ENCODE measurements at regions not wholly inside any gene's neighbourhood (a gene's known extent, or its start where the extent isn't known, plus 50 kb on each side); places are given as distances from the start of the nearest gene placed in this dataset.

DNA sequence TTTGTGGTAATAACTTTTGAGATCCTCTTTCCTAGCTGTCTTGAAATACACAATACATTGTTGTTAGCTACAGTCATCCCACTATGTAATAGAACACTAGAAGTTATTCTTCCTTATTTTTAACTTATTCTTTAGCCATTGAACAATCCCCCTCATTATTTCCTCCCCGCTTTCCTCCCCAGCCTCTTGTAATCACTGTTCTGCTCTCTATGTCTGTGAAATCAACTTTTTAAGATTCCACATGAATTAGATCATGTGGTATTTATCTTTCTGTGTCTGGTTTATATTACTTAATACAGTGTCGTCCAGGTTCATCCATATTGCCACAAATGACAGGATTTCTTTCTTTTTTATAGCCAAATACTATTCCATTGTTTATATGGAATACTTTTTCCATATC, 72.9 kb downstream of the SLC10A2 start:
- DNase-seq (no peak), ATAC-seq (ENCODE audit: low read depth) (no peak)
- Mint-ChIP-seq H3K4me3 (no peak overlapping the region), H3K4me1 (no peaks in the 10 kb centered on the region), H3K27me3 (no peaks in the 10 kb centered on the region), H3K27ac (no peak overlapping the region), H3K36me3 (no peaks in the 10 kb centered on the region), H3K9me3 (no peaks in the 10 kb centered on the region)
- POLR2A ChIA-PET, result no interaction called here

DNA sequence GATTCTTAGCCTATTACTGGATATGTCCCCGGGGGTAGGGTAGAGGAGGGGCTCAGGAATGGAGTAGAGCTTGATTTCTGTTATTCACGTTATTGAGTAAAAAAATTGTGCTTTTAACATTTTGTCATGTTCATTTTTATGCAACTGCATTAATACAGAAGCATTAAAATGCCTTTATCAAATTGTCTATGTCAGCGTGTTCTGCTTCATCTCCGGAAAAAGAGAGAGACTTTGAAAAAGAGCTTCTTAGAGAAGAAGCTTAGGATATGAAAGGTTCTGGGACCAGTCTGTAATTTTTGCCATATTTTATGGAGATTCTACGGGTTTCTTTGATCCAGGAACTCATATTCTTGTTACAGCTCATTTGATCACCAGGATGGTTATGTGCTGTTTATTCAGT, 82.0 kb downstream of the SLC10A2 start:
- H3K36me3 Mint-ChIP-seq, result no peaks in the 10 kb centered on the region
- H3K4me3 Mint-ChIP-seq, result no peak overlapping the region
- no peak overlapping the region for H3K27ac Mint-ChIP-seq
- H3K9me3 Mint-ChIP-seq, result peaks cover 9% of the 10 kb centered on the region
- ATAC-seq (ENCODE audit: low read depth) (no peak), DNase-seq (no peak)
- no peaks in the 10 kb centered on the region for H3K4me1 Mint-ChIP-seq
- peaks cover 2% of the 10 kb centered on the region for H3K27me3 Mint-ChIP-seq
- POLR2A ChIA-PET, result no interaction called here

DNA sequence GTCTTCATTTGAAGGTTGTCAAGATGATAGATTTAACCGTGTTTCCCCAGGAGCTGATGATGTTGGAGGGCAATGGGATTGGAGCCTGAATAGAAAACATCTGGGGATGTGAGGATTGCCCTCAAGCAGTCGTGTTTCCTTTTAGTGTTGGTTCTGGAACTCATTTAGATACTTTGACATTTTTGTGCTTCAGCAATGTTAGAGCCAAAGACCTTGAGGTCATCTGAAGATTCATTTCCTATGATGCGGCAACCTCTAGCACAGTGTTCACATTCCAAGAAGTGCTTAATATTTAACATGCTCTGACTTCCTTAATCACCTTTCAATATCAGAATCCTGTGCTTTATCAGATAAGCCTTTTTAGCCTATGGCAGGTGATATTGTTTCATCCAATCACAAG, 82.7 kb downstream of the SLC10A2 start:
- Mint-ChIP-seq H3K36me3 (no peaks in the 10 kb centered on the region), H3K27me3 (peaks cover 2% of the 10 kb centered on the region), H3K27ac (no peak overlapping the region), H3K4me1 (no peaks in the 10 kb centered on the region), H3K4me3 (no peak overlapping the region), H3K9me3 (peaks cover 9% of the 10 kb centered on the region)
- POLR2A ChIA-PET, result no interaction called here
- DNase-seq, result no peak
- ATAC-seq (ENCODE audit: low read depth), result no peak

DNA sequence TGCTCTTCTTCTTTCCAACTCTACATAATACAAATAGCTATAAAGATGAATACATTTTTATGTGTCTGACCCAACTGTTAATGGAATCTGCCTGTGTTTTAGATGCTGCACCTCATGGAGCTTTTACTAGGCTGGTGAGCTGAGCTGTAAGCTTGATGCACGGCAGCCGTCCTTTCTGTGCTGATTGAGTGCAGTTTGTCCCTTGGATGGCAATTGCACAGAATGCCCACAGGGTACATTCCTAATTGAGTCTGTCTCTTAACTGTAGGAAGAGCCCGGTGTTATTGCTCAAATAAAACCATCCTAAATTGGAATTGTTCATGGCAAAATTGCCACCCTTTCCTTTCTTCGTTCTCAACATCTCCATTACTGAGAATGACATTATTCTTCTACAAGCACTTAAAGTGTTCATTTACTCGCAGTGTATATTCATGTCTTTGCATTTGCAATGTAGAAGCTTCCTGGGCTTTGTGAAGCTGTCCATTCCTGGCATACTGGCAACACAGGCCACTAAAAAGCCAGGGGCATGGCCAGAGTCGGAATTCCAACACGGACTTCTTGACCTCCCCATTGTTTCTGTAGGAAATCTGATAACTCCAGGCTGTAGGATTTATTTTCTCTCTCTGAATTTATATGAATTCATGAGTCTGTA, 85.8 kb downstream of the SLC10A2 start:
- Mint-ChIP-seq H3K27ac (no peak overlapping the region), H3K4me3 (no peak overlapping the region), H3K9me3 (no peaks in the 10 kb centered on the region), H3K4me1 (no peaks in the 10 kb centered on the region), H3K36me3 (no peaks in the 10 kb centered on the region), H3K27me3 (peaks cover 2% of the 10 kb centered on the region)
- ATAC-seq (ENCODE audit: low read depth) (no peak), DNase-seq (no peak)
- POLR2A ChIA-PET, result no interaction called here

DNA sequence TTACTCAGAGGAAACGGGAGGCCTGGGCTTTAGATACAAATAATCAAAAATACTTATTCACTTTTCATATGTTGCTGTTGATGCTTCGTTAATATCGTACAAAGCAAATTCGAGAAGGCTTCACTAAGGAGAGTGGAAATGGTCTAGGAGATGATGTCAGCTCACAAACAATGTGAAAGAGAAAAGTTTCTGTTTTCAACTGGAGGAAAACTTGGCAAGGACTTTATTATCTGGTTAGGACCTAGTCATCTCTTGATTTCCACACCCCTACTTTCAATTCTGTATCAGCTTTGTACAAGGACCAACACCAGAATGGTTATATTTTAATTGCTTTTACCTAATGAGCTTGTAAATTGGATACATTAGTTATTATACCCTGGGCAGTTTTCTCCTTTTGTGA, 88.0 kb downstream of the SLC10A2 start:
- H3K27ac Mint-ChIP-seq, result no peak overlapping the region
- H3K9me3 Mint-ChIP-seq, result no peaks in the 10 kb centered on the region
- H3K27me3 Mint-ChIP-seq, result peaks cover 3% of the 10 kb centered on the region
- POLR2A ChIA-PET, result interaction anchor here (0.7 kb wide), 1 partner anchor 146 kb away, joined by 4 read pairs; no protein-coding TSS in a partner anchor
- H3K4me1 Mint-ChIP-seq, result no peaks in the 10 kb centered on the region
- H3K4me3 Mint-ChIP-seq, result no peak overlapping the region
- no peaks in the 10 kb centered on the region for H3K36me3 Mint-ChIP-seq
- no peak for ATAC-seq (ENCODE audit: low read depth)
- DNase-seq, result no peak

DNA sequence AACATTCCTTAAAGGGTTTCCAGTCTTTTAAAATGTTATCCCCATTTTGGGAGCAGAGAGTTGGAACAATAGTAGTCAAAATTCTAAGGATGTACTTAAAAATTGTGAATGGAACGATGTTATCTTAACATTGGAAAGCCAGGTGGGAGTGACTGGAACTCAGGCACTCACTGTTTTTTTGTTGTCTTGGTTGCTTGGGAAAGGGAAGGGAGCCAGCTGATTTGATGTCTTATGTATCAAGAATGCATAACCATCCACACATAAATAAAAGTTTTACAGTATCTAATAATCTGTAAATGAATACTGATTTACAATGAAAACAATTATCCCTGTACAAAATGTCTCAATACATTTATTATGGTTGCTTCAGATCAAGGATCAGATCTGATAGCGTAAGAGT, 88.7 kb downstream of the SLC10A2 start:
- H3K4me3 Mint-ChIP-seq, result no peak overlapping the region
- POLR2A ChIA-PET, result no interaction called here
- no peaks in the 10 kb centered on the region for H3K4me1 Mint-ChIP-seq
- H3K36me3 Mint-ChIP-seq, result no peaks in the 10 kb centered on the region
- H3K27ac Mint-ChIP-seq, result no peak overlapping the region
- ATAC-seq (ENCODE audit: low read depth) (no peak), DNase-seq (no peak)
- H3K27me3 Mint-ChIP-seq, result peaks cover 2% of the 10 kb centered on the region
- H3K9me3 Mint-ChIP-seq, result no peaks in the 10 kb centered on the region

DNA sequence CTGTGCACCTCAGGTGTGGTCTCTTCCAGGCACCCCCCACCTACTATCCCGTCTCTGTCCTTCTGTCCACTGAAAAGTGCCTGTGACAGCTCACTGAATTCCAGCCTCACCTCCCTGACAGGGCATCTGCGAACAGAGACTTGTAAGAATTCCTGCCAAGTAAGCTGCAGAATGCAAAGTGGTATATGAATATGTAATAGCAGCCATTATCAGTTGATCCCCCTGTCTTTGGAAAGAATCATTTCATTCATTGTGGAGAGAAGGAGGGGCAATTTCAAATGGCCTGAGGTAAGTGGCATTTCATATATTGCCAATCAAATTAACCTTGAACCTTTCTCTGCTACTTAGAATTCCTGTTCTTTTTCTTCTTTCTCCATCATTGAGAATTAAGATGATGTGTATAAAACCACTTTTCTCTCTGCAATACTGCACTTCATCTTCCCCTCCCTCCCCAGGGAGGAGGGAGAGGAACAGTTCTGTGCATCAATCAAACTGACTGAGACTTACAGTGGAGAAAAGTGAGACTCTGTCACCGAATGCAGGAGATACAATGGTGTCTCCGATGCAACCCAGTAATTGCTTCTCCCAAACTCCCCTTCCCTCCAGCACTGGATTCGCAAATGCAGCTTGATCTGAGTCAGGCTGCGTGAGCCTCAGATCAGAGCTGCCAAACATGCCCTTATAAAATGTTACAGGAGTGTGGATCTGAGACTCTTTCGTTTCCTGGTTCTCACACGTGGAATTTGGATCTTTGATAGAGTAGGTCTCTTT, 91.7 kb downstream of the SLC10A2 start:
- Mint-ChIP-seq H3K4me1 (no peaks in the 10 kb centered on the region), H3K4me3 (no peak overlapping the region), H3K27me3 (peaks cover 2% of the 10 kb centered on the region), H3K36me3 (no peaks in the 10 kb centered on the region), H3K27ac (no peak overlapping the region), H3K9me3 (no peaks in the 10 kb centered on the region)
- DNase-seq (no peak), ATAC-seq (ENCODE audit: low read depth) (no peak)
- POLR2A ChIA-PET, result no interaction called here

DNA sequence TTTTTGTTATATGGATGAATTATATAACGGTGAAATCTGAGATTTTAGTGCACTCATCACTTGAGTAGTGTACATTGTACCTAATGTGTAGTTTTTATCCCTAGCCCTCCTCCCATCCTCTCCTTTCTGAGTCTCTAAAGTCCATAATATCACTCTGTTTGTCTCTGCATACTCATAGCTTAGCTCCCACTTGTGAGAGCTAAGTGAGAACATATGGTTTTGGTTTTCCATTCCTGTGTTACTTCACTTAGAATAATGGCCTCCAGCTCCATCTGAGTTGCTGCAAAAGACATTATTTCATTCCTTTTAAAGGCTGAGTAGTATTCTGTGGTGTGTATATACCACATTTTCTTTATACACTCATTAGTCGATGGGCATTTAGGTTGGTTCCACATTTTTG, 94.0 kb downstream of the SLC10A2 start:
- DNase-seq, result no peak
- Mint-ChIP-seq H3K36me3 (no peaks in the 10 kb centered on the region), H3K27ac (no peak overlapping the region), H3K27me3 (peaks cover 2% of the 10 kb centered on the region), H3K4me1 (no peaks in the 10 kb centered on the region), H3K4me3 (no peak overlapping the region), H3K9me3 (no peaks in the 10 kb centered on the region)
- POLR2A ChIA-PET, result no interaction called here
- no peak for ATAC-seq (ENCODE audit: low read depth)

DNA sequence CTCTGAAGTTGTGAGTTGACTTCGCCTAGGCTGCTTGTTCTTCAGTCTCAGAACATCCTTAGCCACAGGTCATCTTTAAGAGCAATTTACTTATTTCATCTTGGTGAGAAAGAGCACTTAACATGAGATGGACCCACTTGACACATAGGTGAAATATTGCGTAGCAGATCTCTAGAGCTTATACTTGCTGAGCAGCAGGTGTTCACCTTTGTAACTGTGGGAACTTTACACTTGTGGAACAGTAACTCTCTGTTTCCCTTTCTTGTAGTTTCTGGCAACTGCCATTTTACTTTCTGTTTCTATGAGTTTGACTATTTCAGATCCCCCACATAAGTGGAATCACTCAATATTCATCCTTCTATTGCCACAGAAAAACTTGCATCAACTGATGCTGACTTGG, 95.7 kb downstream of the SLC10A2 start:
- Mint-ChIP-seq H3K27me3 (peaks cover 2% of the 10 kb centered on the region), H3K36me3 (no peaks in the 10 kb centered on the region), H3K27ac (no peak overlapping the region), H3K9me3 (no peaks in the 10 kb centered on the region), H3K4me3 (no peak overlapping the region), H3K4me1 (no peaks in the 10 kb centered on the region)
- POLR2A ChIA-PET, result no interaction called here
- DNase-seq (no peak), ATAC-seq (ENCODE audit: low read depth) (no peak)

DNA sequence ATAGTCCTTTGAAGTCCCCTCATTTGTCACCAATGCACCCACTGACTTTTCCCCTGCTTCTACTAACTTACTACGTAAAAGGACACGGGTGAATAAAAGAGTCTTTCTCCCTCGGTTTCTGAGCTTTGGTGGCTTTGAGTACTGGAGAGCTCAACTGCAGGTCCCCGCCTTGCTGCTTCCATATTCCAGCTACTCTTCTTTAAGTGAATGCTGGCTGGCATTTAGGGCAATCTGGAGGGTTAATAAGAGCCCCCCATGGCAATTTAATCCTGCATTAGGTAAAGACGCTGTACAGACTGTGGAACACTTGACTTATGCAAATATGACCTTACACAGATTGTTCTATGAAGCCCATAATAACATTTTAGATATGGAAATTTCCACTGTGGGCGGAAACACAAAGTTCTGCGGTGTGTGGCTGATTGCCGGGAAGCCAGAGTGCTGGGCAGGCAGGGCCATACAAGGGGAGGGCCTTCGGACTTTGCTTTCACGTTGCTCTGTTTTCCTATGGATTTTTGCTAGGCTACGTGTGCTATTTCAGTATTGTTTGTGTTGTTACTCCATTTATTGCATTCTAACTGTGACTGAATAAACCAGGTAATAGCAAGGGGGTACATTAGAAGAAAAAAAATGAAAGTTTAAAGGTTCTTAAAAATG, 97.5 kb downstream of the SLC10A2 start:
- Mint-ChIP-seq H3K4me1 (no peaks in the 10 kb centered on the region), H3K9me3 (no peaks in the 10 kb centered on the region), H3K27me3 (peaks cover 2% of the 10 kb centered on the region), H3K36me3 (no peaks in the 10 kb centered on the region), H3K4me3 (no peak overlapping the region), H3K27ac (no peak overlapping the region)
- POLR2A ChIA-PET, result no interaction called here
- ATAC-seq (ENCODE audit: low read depth) (no peak), DNase-seq (no peak)

DNA sequence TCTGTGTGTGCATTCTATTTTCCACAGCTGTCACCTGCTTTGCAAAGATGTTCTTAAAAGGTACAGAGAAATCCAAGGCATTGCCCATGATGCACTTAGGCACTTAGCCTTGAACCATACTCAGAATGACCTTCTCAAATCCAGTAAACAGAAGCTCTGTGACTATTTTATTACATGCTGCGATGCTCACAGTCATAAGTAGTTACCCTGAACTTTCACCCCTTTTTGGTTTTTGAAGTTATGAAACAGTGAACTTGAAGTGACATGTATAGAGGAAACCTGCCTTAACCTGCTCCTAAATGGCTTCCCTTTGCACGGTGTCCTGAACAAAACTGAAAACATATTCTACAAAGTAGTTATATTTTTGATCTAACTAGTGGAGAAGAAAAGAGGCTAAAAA, 100.4 kb downstream of the SLC10A2 start:
- H3K4me1 Mint-ChIP-seq, result no peaks in the 10 kb centered on the region
- no peaks in the 10 kb centered on the region for H3K27me3 Mint-ChIP-seq
- POLR2A ChIA-PET, result no interaction called here
- DNase-seq, result no peak
- no peaks in the 10 kb centered on the region for H3K9me3 Mint-ChIP-seq
- no peak for ATAC-seq (ENCODE audit: low read depth)
- H3K4me3 Mint-ChIP-seq, result no peak overlapping the region
- H3K27ac Mint-ChIP-seq, result no peak overlapping the region
- no peaks in the 10 kb centered on the region for H3K36me3 Mint-ChIP-seq

DNA sequence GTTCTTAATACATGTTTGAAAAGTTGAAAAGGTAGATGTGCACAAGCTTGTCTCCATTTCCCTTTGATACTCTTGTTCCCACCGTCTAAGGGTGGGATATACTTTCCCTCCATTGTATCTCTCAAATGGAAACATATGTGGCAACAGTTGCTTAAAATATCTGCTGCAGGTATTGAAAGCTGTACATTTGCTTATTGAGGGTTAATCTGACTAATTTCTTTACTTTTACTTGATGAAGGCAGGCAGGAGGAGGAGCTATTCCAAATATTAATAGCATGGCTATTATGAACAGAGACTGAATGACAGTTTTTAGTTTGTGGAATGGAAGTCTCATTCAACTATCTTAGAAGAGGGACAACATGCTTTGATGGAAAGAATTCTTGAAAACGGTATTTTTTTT, 103.8 kb downstream of the SLC10A2 start:
- Mint-ChIP-seq H3K27me3 (no peaks in the 10 kb centered on the region), H3K36me3 (no peaks in the 10 kb centered on the region), H3K4me1 (no peaks in the 10 kb centered on the region), H3K9me3 (no peaks in the 10 kb centered on the region), H3K27ac (no peak overlapping the region), H3K4me3 (no peak overlapping the region)
- POLR2A ChIA-PET, result no interaction called here
- no peak for ATAC-seq (ENCODE audit: low read depth)
- no peak for DNase-seq

DNA sequence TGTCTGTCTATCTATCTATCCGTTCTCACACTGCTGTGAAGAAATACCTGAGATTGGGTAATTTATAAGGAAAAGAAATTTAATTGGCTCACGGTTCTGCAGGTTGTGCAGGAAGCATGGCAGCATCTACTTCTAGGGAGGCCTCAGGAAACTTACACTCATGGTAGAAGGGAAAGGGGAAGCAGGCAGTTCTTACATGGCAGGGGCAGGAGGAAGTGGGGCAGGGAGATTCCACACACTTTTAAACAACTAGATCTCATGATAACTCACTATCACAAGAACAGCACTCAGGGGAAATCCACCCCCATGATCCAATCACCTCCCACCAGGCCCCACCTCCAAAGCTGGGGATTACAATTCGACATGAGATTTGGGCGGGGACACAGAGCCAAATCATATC, 105.3 kb downstream of the SLC10A2 start:
- POLR2A ChIA-PET, result no interaction called here

DNA sequence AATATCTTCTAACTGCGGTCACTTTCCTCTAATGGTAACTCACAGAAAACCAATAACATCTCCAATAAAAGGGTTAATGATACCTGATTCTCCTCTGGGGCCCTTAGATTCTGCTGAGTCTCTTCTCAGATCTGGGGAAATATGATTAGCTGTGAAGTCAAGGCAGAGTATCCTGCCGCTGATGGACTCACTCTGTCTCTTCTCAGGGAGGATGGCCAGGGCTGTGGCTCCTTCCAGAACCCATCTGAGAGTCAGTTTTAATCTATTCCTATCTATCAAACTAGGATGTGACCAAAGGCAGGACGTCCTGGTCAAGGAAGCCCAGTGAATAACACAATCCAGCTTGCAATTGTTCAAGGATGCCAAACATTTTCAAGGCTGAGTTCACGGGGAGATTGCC, 109.8 kb downstream of the SLC10A2 start:
- H3K36me3 Mint-ChIP-seq, result no peaks in the 10 kb centered on the region
- ATAC-seq (ENCODE audit: low read depth) (no peak), DNase-seq (no peak)
- POLR2A ChIA-PET, result no interaction called here
- H3K4me1 Mint-ChIP-seq, result no peaks in the 10 kb centered on the region
- H3K27me3 Mint-ChIP-seq, result peaks cover 2% of the 10 kb centered on the region
- H3K27ac Mint-ChIP-seq, result no peak overlapping the region
- H3K9me3 Mint-ChIP-seq, result no peaks in the 10 kb centered on the region
- H3K4me3 Mint-ChIP-seq, result no peak overlapping the region

More for the DNA sequence above, 105.3 kb downstream of the SLC10A2 start:
- no peak overlapping the region for H3K27ac Mint-ChIP-seq
- H3K4me3 Mint-ChIP-seq, result no peak overlapping the region
- H3K4me1 Mint-ChIP-seq, result no peaks in the 10 kb centered on the region
- H3K27me3 Mint-ChIP-seq, result no peaks in the 10 kb centered on the region
- DNase-seq, result no peak
- no peak for ATAC-seq (ENCODE audit: low read depth)
- no peaks in the 10 kb centered on the region for H3K9me3 Mint-ChIP-seq
- no peaks in the 10 kb centered on the region for H3K36me3 Mint-ChIP-seq
